Liver (tissue), 8 donors: ENCODE measurements at regions not wholly inside any gene's neighbourhood (a gene's known extent, or its start where the extent isn't known, plus 50 kb on each side); places are given as distances from the start of the nearest gene placed in this dataset.

Experiments
- DNase-seq: peaks from one replicate; pipeline ENCODE4 v3.0.0-alpha.2; 2017; ENCODE audit warnings: low spot score
- H3K27ac ChIP-seq, 2 donors: one replicate each; pipeline ENCODE4 v1.7.0; 2013; ENCODE audit warnings: inconsistent platforms in 2 of 2, low read length in 2 of 2, control low read depth in 1 of 2, low read depth in 1 of 2, mild to moderate bottlenecking in 1 of 2
- H3K27me3 ChIP-seq, 4 donors: one replicate each; pipeline versions ENCODE4 v1.6.1 to v1.7.0; 2013; ENCODE audit warnings: low read length in 3 of 4, inconsistent platforms in 1 of 4, mild to moderate bottlenecking in 1 of 4, moderate library complexity in 1 of 4; ENCODE audit not compliant: control insufficient read depth in 4 of 4, insufficient read depth in 4 of 4
- H3K36me3 ChIP-seq, 4 donors: one replicate each; pipeline versions ENCODE4 v1.6.1 to v1.7.0; 2013; ENCODE audit warnings: low read length in 3 of 4, mild to moderate bottlenecking in 3 of 4, low read depth in 1 of 4, moderate library complexity in 1 of 4; ENCODE audit not compliant: control insufficient read depth in 4 of 4, insufficient read depth in 3 of 4
- H3K4me1 ChIP-seq, 4 donors: one replicate each; pipeline versions ENCODE4 v1.6.1 to v1.7.0; 2013; ENCODE audit warnings: low read length in 3 of 4, mild to moderate bottlenecking in 3 of 4, moderate library complexity in 1 of 4; ENCODE audit not compliant: control insufficient read depth in 4 of 4, insufficient read depth in 4 of 4
- H3K4me3 ChIP-seq, 3 donors: one replicate each; pipeline versions ENCODE4 v1.6.1 to v1.7.0; 2013; ENCODE audit warnings: low read length in 3 of 3, control low read depth in 1 of 3, low read depth in 1 of 3, mild to moderate bottlenecking in 1 of 3
- H3K9ac ChIP-seq, 2 donors: one replicate each; pipeline ENCODE4 v1.7.0; 2013; ENCODE audit warnings: low read length in 2 of 2, mild to moderate bottlenecking in 2 of 2, moderate library complexity in 2 of 2, control low read depth in 1 of 2, low read depth in 1 of 2
- H3K9me3 ChIP-seq, 4 donors: one replicate each; pipeline versions ENCODE4 v1.6.1 to v1.7.0; 2013; ENCODE audit warnings: low read length in 3 of 4; ENCODE audit not compliant: control insufficient read depth in 4 of 4
- ATF3 ChIP-seq: IDR thresholded peaks from 2 replicates; pipeline ENCODE4 v1.6.1; 2016; ENCODE audit warnings: antibody characterized with exemption
- CTCF ChIP-seq: fragments of 150-350 bp; IDR thresholded peaks from 2 replicates; pipeline ENCODE4 v1.5.1; 2017; ENCODE audit warnings: improper control_type of control experiment, low read depth, low read length; ENCODE audit not compliant: missing input control
- EGR1 ChIP-seq, 2 donors: IDR thresholded peaks; 2 replicates each; pipeline ENCODE4 v1.6.1; 2016 to 2018; ENCODE audit warnings: antibody characterized with exemption in 2 of 2, low read depth in 2 of 2
- FOXA1 ChIP-seq: IDR thresholded peaks from 2 replicates; pipeline ENCODE4 v1.6.1; 2016; ENCODE audit warnings: antibody characterized with exemption
- FOXA2 ChIP-seq: IDR thresholded peaks from 2 replicates; pipeline ENCODE4 v1.6.1; 2016; ENCODE audit warnings: antibody characterized with exemption
- GABPA ChIP-seq, 2 donors: IDR thresholded peaks in 1 of 2; conservative IDR thresholded peaks in 1 of 2; 2 replicates each; pipeline ENCODE4 v1.6.1; 2016; ENCODE audit warnings: antibody characterized with exemption in 2 of 2, mild to moderate bottlenecking in 1 of 2, moderate library complexity in 1 of 2
- HNF4A ChIP-seq, 2 donors: conservative IDR thresholded peaks; 2 replicates each; pipeline ENCODE4 v1.6.1; 2016; ENCODE audit warnings: antibody characterized with exemption in 2 of 2, mild to moderate bottlenecking in 2 of 2
- HNF4G ChIP-seq: IDR thresholded peaks from 2 replicates; pipeline ENCODE4 v1.6.1; 2016; ENCODE audit warnings: antibody characterized with exemption
- JUND ChIP-seq, 2 donors: IDR thresholded peaks; 2 replicates each; pipeline ENCODE4 v1.6.1; 2016; ENCODE audit warnings: antibody characterized with exemption in 2 of 2
- MAX ChIP-seq: IDR thresholded peaks from 2 replicates; pipeline ENCODE4 v1.6.1; 2016; ENCODE audit warnings: antibody characterized with exemption
- NR2F2 ChIP-seq: IDR thresholded peaks from 2 replicates; pipeline ENCODE4 v1.6.1; 2016; ENCODE audit warnings: antibody characterized with exemption
- RAD21 ChIP-seq, 2 donors: IDR thresholded peaks; 2 replicates each; pipeline ENCODE4 v1.6.1; 2016; ENCODE audit warnings: antibody characterized with exemption in 2 of 2, mild to moderate bottlenecking in 2 of 2
- REST ChIP-seq: IDR thresholded peaks from 2 replicates; pipeline ENCODE4 v1.6.1; 2016; ENCODE audit warnings: antibody characterized with exemption, mild to moderate bottlenecking
- RXRA ChIP-seq, 2 donors: IDR thresholded peaks; 2 replicates each; pipeline ENCODE4 v1.6.1; 2017 to 2018; ENCODE audit warnings: antibody characterized with exemption in 2 of 2, mild to moderate bottlenecking in 1 of 2
- SP1 ChIP-seq: IDR thresholded peaks from 2 replicates; pipeline ENCODE4 v1.6.1; 2018; ENCODE audit warnings: antibody characterized with exemption, mild to moderate bottlenecking
- TAF1 ChIP-seq: conservative IDR thresholded peaks from 2 replicates; pipeline ENCODE4 v1.6.1; 2016; ENCODE audit warnings: antibody characterized with exemption, mild to moderate bottlenecking
- YY1 ChIP-seq: IDR thresholded peaks from 2 replicates; pipeline ENCODE4 v1.6.1; 2016; ENCODE audit warnings: antibody characterized with exemption, mild to moderate bottlenecking
- ZBTB33 ChIP-seq: IDR thresholded peaks from 2 replicates; pipeline ENCODE4 v1.6.1; 2016; ENCODE audit warnings: antibody characterized with exemption
- WGBS: extraction: QIAGEN DNeasy Blood & Tissue Kit; methylation state at CpG from one replicate; pipeline ENCODE4 v1.1.7; 2013; 5-methylcytosine and 5-hydroxymethylcytosine counted together
- donor health status: healthy.
- donor health status: healthy.
- donor health status: healthy.
- donor health status: healthy.
- donor health status: healthy.

GRCh38 chr4:38373375-38373774 is 290.6 kb upstream of the KLF3 start:
- no peak overlapping the region for H3K4me3 ChIP-seq
- no peaks in the 10 kb centered on the region for H3K4me1 ChIP-seq
- no peaks in the 10 kb centered on the region for H3K36me3 ChIP-seq
- no peak for DNase-seq
- H3K9me3 ChIP-seq, result no peaks in the 10 kb centered on the region
- no peak overlapping the region for H3K9ac ChIP-seq
- H3K27me3 ChIP-seq, result no peaks in the 10 kb centered on the region
- no peak for TF ChIP-seq CTCF
- no peak for TF ChIP-seq HNF4G
- no peak for TF ChIP-seq ATF3
- no peak for TF ChIP-seq RAD21 (IDR thresholded peaks at IDR 0.05)
- TF ChIP-seq REST, result no peak
- TF ChIP-seq GABPA (IDR thresholded peaks at IDR 0.05 in 1 of 2, conservative IDR thresholded peaks at IDR 0.05 in 1 of 2), result no peak
- TF ChIP-seq RXRA (IDR thresholded peaks at IDR 0.05), result no peak
- TF ChIP-seq JUND (IDR thresholded peaks at IDR 0.05), result no peak
- no peak for TF ChIP-seq FOXA1
- TF ChIP-seq MAX, result no peak
- no peak for TF ChIP-seq ZBTB33
- TF ChIP-seq TAF1, result no peak
- no peak for TF ChIP-seq NR2F2
- no peak for TF ChIP-seq HNF4A (conservative IDR thresholded peaks at IDR 0.05)
- no peak for TF ChIP-seq EGR1 (IDR thresholded peaks at IDR 0.05; ENCODE audit: low read depth in 2 of 2)
- no peak for TF ChIP-seq YY1
- no peak for TF ChIP-seq SP1
- TF ChIP-seq FOXA2, result no peak
- H3K27ac ChIP-seq, result no peak overlapping the region

- DNase-seq, result no peak
- 100% methylated on average over 1 of the region's 1 CpG for WGBS
- no peak for TF ChIP-seq EGR1 (IDR thresholded peaks at IDR 0.05; ENCODE audit: low read depth in 2 of 2)
- no peak for TF ChIP-seq FOXA2
- no peak for TF ChIP-seq SP1
- TF ChIP-seq NR2F2, result no peak
- no peak for TF ChIP-seq HNF4G
- no peak for TF ChIP-seq RAD21 (IDR thresholded peaks at IDR 0.05)
- no peak for TF ChIP-seq CTCF
- no peak for TF ChIP-seq JUND (IDR thresholded peaks at IDR 0.05)
- no peak for TF ChIP-seq YY1
- no peak for TF ChIP-seq GABPA (IDR thresholded peaks at IDR 0.05 in 1 of 2, conservative IDR thresholded peaks at IDR 0.05 in 1 of 2)
- no peak for TF ChIP-seq ZBTB33
- TF ChIP-seq TAF1, result no peak
- TF ChIP-seq FOXA1, result no peak
- no peak for TF ChIP-seq MAX
- TF ChIP-seq RXRA (IDR thresholded peaks at IDR 0.05), result no peak
Measured at GRCh38 chr4:38377195-38377594, 286.8 kb upstream of the KLF3 start.

More at GRCh38 chr4:38377195-38377594, 286.8 kb upstream of the KLF3 start:
- no peaks in the 10 kb centered on the region for H3K9me3 ChIP-seq
- H3K4me1 ChIP-seq, result no peaks in the 10 kb centered on the region
- H3K4me3 ChIP-seq, result no peak overlapping the region
- H3K36me3 ChIP-seq, result no peaks in the 10 kb centered on the region
- no peak overlapping the region for H3K27ac ChIP-seq
- no peak overlapping the region for H3K9ac ChIP-seq
- no peaks in the 10 kb centered on the region for H3K27me3 ChIP-seq
